Endodermal cell (in vitro differentiated cells): ENCODE measurements at regions not wholly inside any gene's neighbourhood (a gene's known extent, or its start where the extent isn't known, plus 50 kb on each side); places are given as distances from the start of the nearest gene placed in this dataset. TPM values are rescaled to one million over a fixed set of nuclear protein-coding genes. Genes with fewer than 3 reads are reported as not detected.
"Not testable (repeated sequence)": the region's sequence is repeated elsewhere in the genome, so short reads cannot be mapped to it uniquely, and the experiment has no call there.

Source experiments
- DNase-seq: peaks from one replicate; pipeline ENCODE4 v3.0.0-alpha.2; 2017
- H3K27ac ChIP-seq: 2 replicates; pipeline ENCODE4 v1.5.1; 2013; ENCODE audit warnings: mild to moderate bottlenecking, low read depth, low read length, moderate library complexity
- H3K27me3 ChIP-seq: 2 replicates; pipeline ENCODE4 v1.6.1; 2013; ENCODE audit warnings: mild to moderate bottlenecking, low read length, moderate library complexity; ENCODE audit not compliant: insufficient read depth, control insufficient read depth, poor library complexity, severe bottlenecking
- H3K36me3 ChIP-seq: 2 replicates; pipeline ENCODE4 v1.7.0; 2013; ENCODE audit warnings: mild to moderate bottlenecking, low read length, moderate library complexity; ENCODE audit not compliant: control insufficient read depth, insufficient read depth
- H3K4me1 ChIP-seq: one replicate; pipeline ENCODE4 v1.7.0; 2013; ENCODE audit warnings: low read length; ENCODE audit not compliant: control insufficient read depth, insufficient read depth
- H3K4me3 ChIP-seq: 2 replicates; pipeline ENCODE4 v1.5.1; 2013; ENCODE audit warnings: mild to moderate bottlenecking, low read length, moderate library complexity
- H3K9ac ChIP-seq: 2 replicates; pipeline ENCODE4 v1.6.1; 2013; ENCODE audit warnings: mild to moderate bottlenecking, low read length, moderate library complexity; ENCODE audit not compliant: poor library complexity, severe bottlenecking; ENCODE audit errors: extremely low read depth
- H3K9me3 ChIP-seq: 2 replicates; pipeline ENCODE4 v1.6.1; 2013; ENCODE audit warnings: mild to moderate bottlenecking, low read length, moderate library complexity; ENCODE audit not compliant: control insufficient read depth
- H3K27ac Mint-ChIP-seq: 2 replicates; pipeline ENCODE4 v1.8.0; 2020; ENCODE audit warnings: mixed read lengths
- H3K27me3 Mint-ChIP-seq: 2 replicates; pipeline ENCODE4 v1.8.0; 2021; ENCODE audit warnings: mild to moderate bottlenecking, mixed read lengths; ENCODE audit not compliant: insufficient read depth
- H3K36me3 Mint-ChIP-seq: 2 replicates; pipeline ENCODE4 v1.8.0; 2020; ENCODE audit warnings: low read depth, mixed read lengths
- H3K4me1 Mint-ChIP-seq: 2 replicates; pipeline ENCODE4 v1.8.0; 2020; ENCODE audit warnings: mixed read lengths
- H3K4me3 Mint-ChIP-seq: 2 replicates; pipeline ENCODE4 v1.8.0; 2020; ENCODE audit warnings: mild to moderate bottlenecking, moderate library complexity, mixed read lengths
- H3K9me3 Mint-ChIP-seq: 2 replicates; pipeline ENCODE4 v1.8.0; 2020; ENCODE audit warnings: mild to moderate bottlenecking, mixed read lengths
- CTCF ChIP-seq: fragments of 200-600 bp; sonication (generic); conservative IDR thresholded peaks from 2 replicates; pipeline ENCODE4 v1.5.0; 2021; ENCODE audit warnings: antibody characterized with exemption, mild to moderate bottlenecking
- WGBS, 2 experiments: methylation state at CpG; one replicate each; pipeline versions ENCODE4 v1.1.5 to v1.1.7; 2013; ENCODE audit warnings: missing lambda C conversion rate in 2 of 2, mixed read lengths in 1 of 2; ENCODE audit not compliant: insufficient coverage in 1 of 2, insufficient read length in 1 of 2; 5-methylcytosine and 5-hydroxymethylcytosine counted together
- microRNA-seq: library from miRNA; unstranded; fragments of <30 nt; microRNA quantifications from one replicate; pipeline ENCODE4 v1.2.0, GENCODE V29; 2020; ENCODE audit warnings: borderline microRNAs expressed

GRCh38 chr6:106724337-106724736, 95.0 kb downstream of the QRSL1 start:
- Histone ChIP-seq H3K4me1 (no peaks in the 10 kb centered on the region), H3K9ac (no peak overlapping the region), H3K27me3 (no peaks in the 10 kb centered on the region), H3K4me3 (no peak overlapping the region), H3K36me3 (no peaks in the 10 kb centered on the region), H3K9me3 (no peaks in the 10 kb centered on the region), H3K27ac (no peak overlapping the region)
- H3K4me3 Mint-ChIP-seq, result no peak overlapping the region
- no peak overlapping the region for H3K27ac Mint-ChIP-seq
- WGBS, 2 experiments, result 91 to 97% methylated on average over 4 of the region's 4 CpGs
- no peak for DNase-seq
- H3K9me3 Mint-ChIP-seq, result no peaks in the 10 kb centered on the region
- H3K4me1 Mint-ChIP-seq, result peaks cover 8% of the 10 kb centered on the region
- no peaks in the 10 kb centered on the region for H3K27me3 Mint-ChIP-seq
- H3K36me3 Mint-ChIP-seq, result no peaks in the 10 kb centered on the region
- TF ChIP-seq CTCF, result no peak

GRCh38 chr6:106723419-106723818, 94.0 kb downstream of the QRSL1 start:
- not testable (repeated sequence) for H3K27ac ChIP-seq, H3K9me3 Mint-ChIP-seq, H3K9me3 ChIP-seq, H3K4me3 ChIP-seq, H3K4me3 Mint-ChIP-seq, DNase-seq, H3K27me3 Mint-ChIP-seq, H3K4me1 ChIP-seq, H3K9ac ChIP-seq, H3K27ac Mint-ChIP-seq, H3K4me1 Mint-ChIP-seq, H3K27me3 ChIP-seq, H3K36me3 Mint-ChIP-seq, H3K36me3 ChIP-seq
- WGBS, 2 experiments, result 87 to 95% methylated on average over 2 of the region's 2 CpGs

GRCh38 chr6:106721189-106721588, 91.8 kb downstream of the QRSL1 start:
- H3K9me3 Mint-ChIP-seq, H3K27me3 ChIP-seq, DNase-seq, H3K4me1 Mint-ChIP-seq, H3K36me3 Mint-ChIP-seq, H3K4me3 Mint-ChIP-seq, H3K4me1 ChIP-seq, H3K27ac ChIP-seq, H3K9me3 ChIP-seq, H3K9ac ChIP-seq, H3K27me3 Mint-ChIP-seq, H3K4me3 ChIP-seq, H3K36me3 ChIP-seq: not testable (repeated sequence)
- WGBS, 2 experiments, result 87% methylated on average over 3 of the region's 4 CpGs; no CpG with 5 or more reads in 1 of the 2 experiments
- H3K27ac Mint-ChIP-seq, result peak overlapping the region; percentile 18

Small RNA genes lying in the stretch of these regions (microRNA-seq; reads per million reads assigned to microRNA genes)
- not detected for gene MIR587
